Neural cell (in vitro differentiated cells): ENCODE measurements at regions not wholly inside any gene's neighbourhood (a gene's known extent, or its start where the extent isn't known, plus 50 kb on each side); places are given as distances from the start of the nearest gene placed in this dataset.

Source experiments
- CTCF ChIP-seq: fragments of 450-650 bp; IDR thresholded peaks from 2 replicates; pipeline ENCODE4 v1.5.1; 2014; ENCODE audit warnings: antibody characterized with exemption, mild to moderate bottlenecking, moderate library complexity; ENCODE audit not compliant: poor library complexity, severe bottlenecking
- MXI1 ChIP-seq: fragments of 450-650 bp; conservative IDR thresholded peaks from 2 replicates; pipeline ENCODE4 v1.6.1; 2014; ENCODE audit warnings: antibody characterized with exemption, mild to moderate bottlenecking; ENCODE audit not compliant: poor library complexity, severe bottlenecking
- RAD21 ChIP-seq: fragments of 450-650 bp; conservative IDR thresholded peaks from 2 replicates; pipeline ENCODE4 v1.6.1; 2014; ENCODE audit warnings: antibody characterized with exemption, mild to moderate bottlenecking, moderate library complexity
- REST ChIP-seq: IDR thresholded peaks from 2 replicates; pipeline ENCODE4 v1.6.1; 2012; ENCODE audit warnings: borderline replicate concordance
- SMC3 ChIP-seq: fragments of 450-650 bp; conservative IDR thresholded peaks from 2 replicates; pipeline ENCODE4 v1.6.1; 2014; ENCODE audit warnings: antibody characterized with exemption, mild to moderate bottlenecking, moderate library complexity; ENCODE audit not compliant: poor library complexity
- TAF1 ChIP-seq: IDR thresholded peaks from 2 replicates; pipeline ENCODE4 v1.6.1; 2012; ENCODE audit warnings: low read depth

- no peak for TF ChIP-seq CTCF
- TF ChIP-seq TAF1: no peak
- no peak for TF ChIP-seq SMC3
- no peak for TF ChIP-seq RAD21
- TF ChIP-seq REST: no peak
- no peak for TF ChIP-seq MXI1
Observed at GRCh38 chr1:47663286-47663685, 225.4 kb downstream of the FOXD2 start.
